K562 (cell line): ENCODE measurements at regions not wholly inside any gene's neighbourhood (a gene's known extent, or its start where the extent isn't known, plus 50 kb on each side); places are given as distances from the start of the nearest gene placed in this dataset.

ENCODE experiments used
- ATAC-seq: fragments of 200-7000 bp; cut with Tn5 transposase; 3 replicates; pipeline ENCODE4 v1.9.1; 2020; ENCODE audit warnings: moderate library complexity
- BruUV-seq: library from RNA; stranded (reverse); fragments of 400-500 nt; replicated peaks from 2 replicates; lab custom pipeline; 2021; lab: Mats Ljungman, UMichigan
- CTCF ChIA-PET: fragments of 300-600 bp; formaldehyde crosslinking; extraction: SDS; loops from one replicate; lab custom pipeline; 2021; ENCODE audit warnings: low intra/inter-chr PET ratio; lab: Yijun Ruan, JAX
- POLR2A ChIA-PET: fragments of 300-600, 350-650 bp; sonication (Branson Sonifier 250); formaldehyde crosslinking; extraction: SDS; loops from one replicate; lab custom pipeline; 2021; ENCODE audit warnings: antibody characterized with exemption, inconsistent platforms; lab: Yijun Ruan, JAX
- DNase-seq, 4 experiments: peaks; one replicate each; pipeline versions ENCODE4 v3.0.0 to v3.0.0-alpha.2; 2011 to 2018; ENCODE audit warnings: low spot score in 3 of 4, mixed read lengths in 3 of 4; ENCODE audit errors: extremely low read depth in 1 of 4
- FAIRE-seq: peaks from 2 replicates; lab custom pipeline; 2011; peaks lifted over from hg19 to GRCh38; lab: Jason Lieb, UNC
- H2AFZ ChIP-seq: 2 replicates; pipeline ENCODE4 v1.6.0; 2011; ENCODE audit warnings: low read depth, low read length, control low read depth, inconsistent platforms
- H3K27ac ChIP-seq: fragments of 200-600 bp; 3 replicates; pipeline ENCODE4 v1.8.0; 2011; ENCODE audit warnings: low read depth, mild to moderate bottlenecking, control low read depth, inconsistent platforms, low read length, moderate library complexity, mixed read lengths; ENCODE audit errors: extremely low read depth
- H3K27me3 ChIP-seq, 2 experiments: fragments of 300-600 bp in 1 of 2; 2 replicates in 1 of 2; 3 replicates in 1 of 2; pipeline versions ENCODE4 v1.6.0 to v1.8.0; 2011; ENCODE audit warnings: inconsistent platforms in 2 of 2, low read length in 2 of 2, mild to moderate bottlenecking in 1 of 2, mixed read lengths in 1 of 2, moderate library complexity in 1 of 2; ENCODE audit not compliant: control insufficient read depth in 2 of 2, insufficient read depth in 2 of 2
- H3K36me3 ChIP-seq: fragments of 300-600 bp; 3 replicates; pipeline ENCODE4 v1.8.0; 2011; ENCODE audit warnings: mild to moderate bottlenecking, low read length, inconsistent platforms; ENCODE audit not compliant: control insufficient read depth, insufficient read depth
- H3K4me1 ChIP-seq, 2 experiments: fragments of 200-600 bp in 1 of 2; replicated peaks in 1 of 2; 2 replicates in 1 of 2; 3 replicates in 1 of 2; pipeline versions ENCODE4 v1.5.1 to v1.8.0; 2011; ENCODE audit warnings: inconsistent platforms in 2 of 2, low read length in 2 of 2, mild to moderate bottlenecking in 1 of 2, mixed read lengths in 1 of 2, moderate library complexity in 1 of 2; ENCODE audit not compliant: control insufficient read depth in 2 of 2, insufficient read depth in 2 of 2
- H3K4me2 ChIP-seq: 2 replicates; pipeline ENCODE4 v1.6.1; 2011; ENCODE audit warnings: low read length, control low read depth, inconsistent platforms, mixed read lengths; ENCODE audit not compliant: insufficient read depth
- H3K4me3 ChIP-seq: fragments of 200-600 bp; sonication (generic), shearing (Covaris generic); 2 replicates; pipeline ENCODE4 v1.5.1; 2016; ENCODE audit warnings: control low read depth, inconsistent platforms
- H3K79me2 ChIP-seq: fragments of 200-600 bp; 3 replicates; pipeline ENCODE4 v1.8.0; 2011; ENCODE audit warnings: low read length, inconsistent platforms; ENCODE audit not compliant: control insufficient read depth, insufficient read depth
- H3K9ac ChIP-seq, 2 experiments: 2 replicates each; pipeline versions ENCODE4 v1.6.0 to v1.6.1; 2011; ENCODE audit warnings: low read depth in 2 of 2, low read length in 2 of 2, control low read depth in 1 of 2, inconsistent platforms in 1 of 2, mild to moderate bottlenecking in 1 of 2, mixed read lengths in 1 of 2; ENCODE audit not compliant: insufficient read depth in 1 of 2
- H3K9me1 ChIP-seq: one replicate; pipeline ENCODE4 v1.6.0; 2011; ENCODE audit warnings: inconsistent platforms, mild to moderate bottlenecking, low read length, moderate library complexity; ENCODE audit not compliant: control insufficient read depth, insufficient read depth
- H3K9me3 ChIP-seq: replicated peaks from 2 replicates; pipeline ENCODE4 v1.5.1; 2011; ENCODE audit warnings: low read depth, low read length, inconsistent platforms; ENCODE audit not compliant: control insufficient read depth, insufficient read depth
- H4K20me1 ChIP-seq: replicated peaks from 2 replicates; pipeline ENCODE4 v1.6.1; 2011; ENCODE audit warnings: low read length, inconsistent platforms, mixed read lengths; ENCODE audit not compliant: control insufficient read depth, insufficient read depth
- EZH2 ChIP-seq: IDR thresholded peaks from 2 replicates; pipeline ENCODE4 v1.6.1; 2012; ENCODE audit warnings: low read depth, mild to moderate bottlenecking, inconsistent platforms, low read length, borderline replicate concordance
- HNRNPL ChIP-seq: fragments of 200-400 bp; formaldehyde crosslinking; IDR thresholded peaks from 2 replicates; pipeline ENCODE4 v1.6.1; 2017; ENCODE audit warnings: low read depth, mild to moderate bottlenecking, low read length
- KLF16 ChIP-seq: IDR thresholded peaks from 2 replicates; pipeline ENCODE4 v1.6.1; 2016; ENCODE audit warnings: antibody characterized with exemption
- MLLT1 ChIP-seq, 2 experiments: fragments of 450-650 bp; IDR thresholded peaks; 2 replicates each; pipeline ENCODE4 v1.6.1; 2016
- REST ChIP-seq, 2 experiments: fragments of 450-650 bp; formaldehyde crosslinking in 1 of 2; IDR thresholded peaks; 2 replicates each; pipeline versions ENCODE4 v1.4.0 to v1.6.1; 2014 to 2020; ENCODE audit warnings: mild to moderate bottlenecking in 2 of 2, borderline replicate concordance in 1 of 2, low read depth in 1 of 2
- RNF219 ChIP-seq: fragments of 250-450 bp; sonication (Bioruptor Pico); IDR thresholded peaks from 2 replicates; pipeline ENCODE4 v1.5.0; 2022; ENCODE audit warnings: mild to moderate bottlenecking
- SPI1 ChIP-seq: IDR thresholded peaks from 2 replicates; pipeline ENCODE4 v1.6.1; 2011; ENCODE audit warnings: low read depth, low read length, control low read depth, borderline replicate concordance
- SRSF1 ChIP-seq: fragments of 200-400 bp; formaldehyde crosslinking; IDR thresholded peaks from 2 replicates; pipeline ENCODE4 v1.6.1; 2017; ENCODE audit warnings: mild to moderate bottlenecking, low read depth, low read length, moderate library complexity
- ZNF512 ChIP-seq: IDR thresholded peaks from 2 replicates; pipeline ENCODE4 v1.6.1; 2016; ENCODE audit warnings: missing genetic modification characterization, missing compliant biosample characterization
- WGBS: fragments of 100-300 bp; shearing (Covaris generic); methylation state at CpG from one replicate; pipeline ENCODE4 v1.1.6; 2016; ENCODE audit warnings: low coverage, mixed read lengths; ENCODE audit not compliant: insufficient coverage; ENCODE audit errors: missing lambda C conversion rate; 5-methylcytosine and 5-hydroxymethylcytosine counted together
- in situ Hi-C: fragments of 300-500 bp; cut with MboI; formaldehyde crosslinking; loops from 4 replicates; pipeline ENCODE4 v1.15.0; 2018; ENCODE audit warnings: inconsistent platforms, mixed read lengths
- intact Hi-C: fragments of 100-400 bp; cut with micrococcal nuclease; formaldehyde crosslinking; loops from 2 replicates; pipeline ENCODE4 v1.14.2; 2022

- Histone ChIP-seq H3K27me3 (peaks cover 68 to 95% of the 10 kb centered on the region in 2 experiments), H3K9me1 (no peaks in the 10 kb centered on the region), H3K9ac (no peak overlapping the region), H3K4me1 (peaks cover 0 to 6% of the 10 kb centered on the region in 2 experiments; a peak in 1 of 5 replicates), H3K27ac (no peak overlapping the region), H4K20me1 (peaks cover 19% of the 10 kb centered on the region; the same call in 1 of the 2 replicates), H2AFZ (no peak overlapping the region), H3K36me3 (no peaks in the 10 kb centered on the region), H3K79me2 (no peaks in the 10 kb centered on the region), H3K9me3 (no peaks in the 10 kb centered on the region), H3K4me3 (no peak overlapping the region), H3K4me2 (no peak overlapping the region)
- BruUV-seq, result no TSS peak
- ATAC-seq (no peak), DNase-seq (no peak), FAIRE-seq (no peak)
- in situ Hi-C loops (no loop called here), intact Hi-C loops (no loop called here)
- POLR2A ChIA-PET, result interaction anchor here (0.5 kb wide), 1 partner anchor 131 kb away, joined by 3 read pairs; no protein-coding TSS in a partner anchor
- CTCF ChIA-PET, result no interaction called here
- WGBS, result under 1% methylated on average over 17 of the region's 18 CpGs
- no peak for TF ChIP-seq MLLT1 (IDR thresholded peaks at IDR 0.05)
- TF ChIP-seq ZNF512, result no peak
- TF ChIP-seq SRSF1, result no peak
- TF ChIP-seq REST (IDR thresholded peaks at IDR 0.05; ENCODE audit: borderline replicate concordance), result no peak
- TF ChIP-seq REST (CRISPR knock-in tag; IDR thresholded peaks at IDR 0.05; ENCODE audit: low read depth), result no peak
- no peak for TF ChIP-seq KLF16
- no peak for TF ChIP-seq HNRNPL
- no peak for TF ChIP-seq SPI1
- TF ChIP-seq EZH2, result no peak
- TF ChIP-seq RNF219 (CRISPR knock-in tag), result no peak
These were observed 312.1 kb upstream of the SHH start for GRCh38 chr7:156124356-156124755.
